ENCODE measurements at regions not wholly inside any gene's neighbourhood (a gene's known extent, or its start where the extent isn't known, plus 50 kb on each side); places are given as distances from the start of the nearest gene placed in this dataset.

DNA sequence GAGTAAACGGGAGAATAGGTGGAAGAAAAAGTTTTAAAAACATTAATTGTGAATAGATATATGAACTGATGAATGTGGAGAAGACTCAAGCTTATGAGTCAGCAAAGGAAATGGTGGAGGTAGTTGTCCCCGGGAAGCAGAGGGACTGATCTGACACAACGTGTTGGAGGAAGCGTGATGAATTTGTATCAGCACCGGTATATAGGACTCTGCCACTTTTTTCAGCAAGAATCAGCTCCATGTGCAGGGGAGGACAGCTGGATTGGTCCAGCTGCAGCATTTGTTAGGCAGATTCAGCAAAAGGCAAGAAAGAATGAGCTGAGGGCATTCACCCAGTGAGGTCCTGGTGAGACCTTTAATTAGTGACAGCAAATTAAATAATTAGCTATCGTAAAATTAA, 276.0 kb downstream of the TENT4A start:
- TF ChIP-seq TCF7L2 (IDR thresholded peaks at IDR 0.05; ENCODE audit: low read depth, low read length) (no peak), POLR2AphosphoS5 (IDR thresholded peaks at IDR 0.05; ENCODE audit: low read depth, low read length) (no peak), SIN3A (IDR thresholded peaks at IDR 0.05; ENCODE audit: borderline replicate concordance, insufficient read depth, low read depth, low read length) (no peak)
- TF ChIP-seq, protein P1, sequence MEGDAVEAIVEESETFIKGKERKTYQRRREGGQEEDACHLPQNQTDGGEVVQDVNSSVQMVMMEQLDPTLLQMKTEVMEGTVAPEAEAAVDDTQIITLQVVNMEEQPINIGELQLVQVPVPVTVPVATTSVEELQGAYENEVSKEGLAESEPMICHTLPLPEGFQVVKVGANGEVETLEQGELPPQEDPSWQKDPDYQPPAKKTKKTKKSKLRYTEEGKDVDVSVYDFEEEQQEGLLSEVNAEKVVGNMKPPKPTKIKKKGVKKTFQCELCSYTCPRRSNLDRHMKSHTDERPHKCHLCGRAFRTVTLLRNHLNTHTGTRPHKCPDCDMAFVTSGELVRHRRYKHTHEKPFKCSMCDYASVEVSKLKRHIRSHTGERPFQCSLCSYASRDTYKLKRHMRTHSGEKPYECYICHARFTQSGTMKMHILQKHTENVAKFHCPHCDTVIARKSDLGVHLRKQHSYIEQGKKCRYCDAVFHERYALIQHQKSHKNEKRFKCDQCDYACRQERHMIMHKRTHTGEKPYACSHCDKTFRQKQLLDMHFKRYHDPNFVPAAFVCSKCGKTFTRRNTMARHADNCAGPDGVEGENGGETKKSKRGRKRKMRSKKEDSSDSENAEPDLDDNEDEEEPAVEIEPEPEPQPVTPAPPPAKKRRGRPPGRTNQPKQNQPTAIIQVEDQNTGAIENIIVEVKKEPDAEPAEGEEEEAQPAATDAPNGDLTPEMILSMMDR (IDR thresholded peaks at IDR 0.05), result no peak
- TF ChIP-seq, protein P2, sequence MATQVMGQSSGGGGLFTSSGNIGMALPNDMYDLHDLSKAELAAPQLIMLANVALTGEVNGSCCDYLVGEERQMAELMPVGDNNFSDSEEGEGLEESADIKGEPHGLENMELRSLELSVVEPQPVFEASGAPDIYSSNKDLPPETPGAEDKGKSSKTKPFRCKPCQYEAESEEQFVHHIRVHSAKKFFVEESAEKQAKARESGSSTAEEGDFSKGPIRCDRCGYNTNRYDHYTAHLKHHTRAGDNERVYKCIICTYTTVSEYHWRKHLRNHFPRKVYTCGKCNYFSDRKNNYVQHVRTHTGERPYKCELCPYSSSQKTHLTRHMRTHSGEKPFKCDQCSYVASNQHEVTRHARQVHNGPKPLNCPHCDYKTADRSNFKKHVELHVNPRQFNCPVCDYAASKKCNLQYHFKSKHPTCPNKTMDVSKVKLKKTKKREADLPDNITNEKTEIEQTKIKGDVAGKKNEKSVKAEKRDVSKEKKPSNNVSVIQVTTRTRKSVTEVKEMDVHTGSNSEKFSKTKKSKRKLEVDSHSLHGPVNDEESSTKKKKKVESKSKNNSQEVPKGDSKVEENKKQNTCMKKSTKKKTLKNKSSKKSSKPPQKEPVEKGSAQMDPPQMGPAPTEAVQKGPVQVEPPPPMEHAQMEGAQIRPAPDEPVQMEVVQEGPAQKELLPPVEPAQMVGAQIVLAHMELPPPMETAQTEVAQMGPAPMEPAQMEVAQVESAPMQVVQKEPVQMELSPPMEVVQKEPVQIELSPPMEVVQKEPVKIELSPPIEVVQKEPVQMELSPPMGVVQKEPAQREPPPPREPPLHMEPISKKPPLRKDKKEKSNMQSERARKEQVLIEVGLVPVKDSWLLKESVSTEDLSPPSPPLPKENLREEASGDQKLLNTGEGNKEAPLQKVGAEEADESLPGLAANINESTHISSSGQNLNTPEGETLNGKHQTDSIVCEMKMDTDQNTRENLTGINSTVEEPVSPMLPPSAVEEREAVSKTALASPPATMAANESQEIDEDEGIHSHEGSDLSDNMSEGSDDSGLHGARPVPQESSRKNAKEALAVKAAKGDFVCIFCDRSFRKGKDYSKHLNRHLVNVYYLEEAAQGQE (IDR thresholded peaks at IDR 0.05; ENCODE audit: insufficient read depth in 1 of 2, low read depth in 2 of 2, low read length in 1 of 2), result no peak

Measured in Panc1 (cell line).